OCI-LY1 (cell line): ENCODE measurements at regions not wholly inside any gene's neighbourhood (a gene's known extent, or its start where the extent isn't known, plus 50 kb on each side); places are given as distances from the start of the nearest gene placed in this dataset.

ENCODE experiments used
- EZH2 ChIP-seq: fragments of 200-600 bp; sonication (generic), shearing (Covaris generic); IDR thresholded peaks from 2 replicates; pipeline ENCODE4 v1.8.0; 2017; ENCODE audit warnings: borderline replicate concordance, mixed run types, mild to moderate bottlenecking, antibody characterized with exemption, low read length, moderate library complexity, mixed read lengths
- TF ChIP-seq, protein P1 (sequence below): fragments of 200-600 bp; sonication (generic), shearing (Covaris generic); IDR thresholded peaks from 2 replicates; pipeline ENCODE4 v1.5.1; 2017; ENCODE audit warnings: mild to moderate bottlenecking, antibody characterized with exemption, low read length, moderate library complexity, mixed read lengths

DNA sequence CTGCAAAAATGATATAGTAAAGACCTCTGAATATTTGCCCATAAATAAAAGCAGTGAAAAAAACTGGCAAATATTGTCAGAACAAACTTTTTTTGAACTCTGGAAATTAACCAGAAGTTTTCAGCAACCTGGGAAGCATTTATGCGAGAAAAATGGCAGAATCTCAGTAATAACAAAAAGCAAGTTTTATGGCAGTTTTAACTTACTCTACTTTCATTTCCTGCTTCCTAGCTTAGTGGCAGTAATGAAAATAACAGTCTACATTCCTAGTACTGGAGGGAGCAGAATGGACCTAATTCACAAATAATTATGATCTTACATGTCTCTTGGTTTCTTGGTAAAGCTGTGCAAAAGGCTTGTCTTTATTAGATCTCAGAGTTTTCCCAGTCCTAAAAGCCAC, 460.1 kb downstream of the NAF1 start:
- TF ChIP-seq, protein P1, sequence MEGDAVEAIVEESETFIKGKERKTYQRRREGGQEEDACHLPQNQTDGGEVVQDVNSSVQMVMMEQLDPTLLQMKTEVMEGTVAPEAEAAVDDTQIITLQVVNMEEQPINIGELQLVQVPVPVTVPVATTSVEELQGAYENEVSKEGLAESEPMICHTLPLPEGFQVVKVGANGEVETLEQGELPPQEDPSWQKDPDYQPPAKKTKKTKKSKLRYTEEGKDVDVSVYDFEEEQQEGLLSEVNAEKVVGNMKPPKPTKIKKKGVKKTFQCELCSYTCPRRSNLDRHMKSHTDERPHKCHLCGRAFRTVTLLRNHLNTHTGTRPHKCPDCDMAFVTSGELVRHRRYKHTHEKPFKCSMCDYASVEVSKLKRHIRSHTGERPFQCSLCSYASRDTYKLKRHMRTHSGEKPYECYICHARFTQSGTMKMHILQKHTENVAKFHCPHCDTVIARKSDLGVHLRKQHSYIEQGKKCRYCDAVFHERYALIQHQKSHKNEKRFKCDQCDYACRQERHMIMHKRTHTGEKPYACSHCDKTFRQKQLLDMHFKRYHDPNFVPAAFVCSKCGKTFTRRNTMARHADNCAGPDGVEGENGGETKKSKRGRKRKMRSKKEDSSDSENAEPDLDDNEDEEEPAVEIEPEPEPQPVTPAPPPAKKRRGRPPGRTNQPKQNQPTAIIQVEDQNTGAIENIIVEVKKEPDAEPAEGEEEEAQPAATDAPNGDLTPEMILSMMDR, result no peak
- no peak for TF ChIP-seq EZH2
